ENCODE measurements at regions not wholly inside any gene's neighbourhood (a gene's known extent, or its start where the extent isn't known, plus 50 kb on each side); places are given as distances from the start of the nearest gene placed in this dataset.

DNA sequence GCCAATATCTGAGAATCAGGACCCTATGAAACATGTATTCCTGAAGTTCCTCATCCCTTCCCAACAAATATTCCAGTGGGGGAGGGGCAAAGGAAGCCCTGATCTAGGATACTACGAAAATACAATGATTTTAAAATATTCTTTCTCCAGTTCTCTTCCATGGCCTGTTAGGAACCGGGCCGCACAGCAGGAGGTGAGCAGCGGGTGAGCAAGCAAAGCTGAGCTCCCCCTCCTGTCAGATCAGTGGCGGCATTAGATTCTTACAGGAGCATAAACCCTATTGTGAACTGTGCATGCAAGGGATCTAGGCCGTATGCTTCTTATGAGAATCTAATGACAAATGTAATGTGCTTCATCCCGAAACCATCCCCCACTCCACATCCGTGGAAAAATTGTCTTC is 370.8 kb downstream of the WDR11 start:
- no peak for DNase-seq (ENCODE audit: low spot score)
- TF ChIP-seq CTCF (conservative IDR thresholded peaks at IDR 0.05; ENCODE audit: low read depth): no peak
- no peak overlapping the region for H3K27ac ChIP-seq
- ChIA-PET CTCF (interaction anchor here (0.7 kb wide), 1 partner anchor 762 kb away, joined by 3 read pairs; no protein-coding TSS in a partner anchor), POLR2A (ENCODE audit: low non-redundant PET) (no interaction called here)

GRCh38 chr10:121222842-121223241 is 371.7 kb downstream of the WDR11 start:
- ChIA-PET CTCF (interaction anchor here (0.6 to 1.2 kb wide), 3 partner anchors 11 to 763 kb away, joined by 3 to 4 read pairs (median 3); no protein-coding TSS in a partner anchor), POLR2A (ENCODE audit: low non-redundant PET) (no interaction called here)
- H3K27ac ChIP-seq: no peak overlapping the region
- DNase-seq (ENCODE audit: low spot score): no peak
- no peak for TF ChIP-seq CTCF (conservative IDR thresholded peaks at IDR 0.05; ENCODE audit: low read depth)

DNA sequence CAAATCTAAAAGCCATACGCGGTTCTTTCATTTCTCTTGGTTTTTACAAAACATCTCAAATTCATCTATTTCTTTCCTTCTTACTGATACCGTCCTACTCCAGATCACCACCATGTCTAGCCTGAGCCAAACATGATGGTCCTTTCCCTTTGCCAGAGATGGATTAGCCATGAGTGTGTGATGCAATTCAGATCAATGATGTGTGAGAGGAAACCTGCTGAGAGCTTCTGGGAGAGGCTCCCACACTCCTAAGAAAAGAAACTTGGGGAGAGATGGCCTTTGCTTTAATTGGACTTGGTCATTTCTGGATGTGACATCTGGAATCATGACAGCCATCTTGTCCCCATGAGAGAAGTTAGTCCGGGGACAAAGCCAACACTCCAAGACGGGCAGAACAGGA is 367.2 kb downstream of the FGFR2 start:
- POLR2A ChIA-PET (ENCODE audit: low non-redundant PET): interaction anchor here (0.5 kb wide), 1 partner anchor 108 kb away, joined by 6 read pairs; no protein-coding TSS in a partner anchor
- DNase-seq (ENCODE audit: low spot score): no peak
- no peak overlapping the region for H3K27ac ChIP-seq
- no peak for TF ChIP-seq CTCF (conservative IDR thresholded peaks at IDR 0.05; ENCODE audit: low read depth)
- CTCF ChIA-PET: no interaction called here

DNA sequence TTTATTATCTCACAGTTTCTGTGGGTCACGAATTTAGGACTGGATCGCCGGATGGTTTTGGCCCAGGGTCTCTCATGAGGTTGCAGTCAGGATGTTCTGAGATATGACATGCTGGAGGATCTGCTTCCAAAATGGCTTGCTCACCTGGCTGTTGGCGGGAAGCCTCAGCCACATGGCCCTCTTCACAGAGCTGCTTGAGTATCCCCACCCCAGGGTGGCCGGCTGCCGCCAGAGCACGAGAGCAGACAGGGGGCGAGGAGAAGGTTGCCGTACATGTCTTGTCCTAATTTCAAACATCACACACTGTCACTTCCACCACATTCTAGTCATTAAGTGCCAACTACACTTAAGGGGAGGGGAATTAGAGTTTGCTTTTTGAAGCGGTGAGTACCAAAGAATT is 365.8 kb downstream of the FGFR2 start:
- DNase-seq (ENCODE audit: low spot score): no peak
- CTCF ChIA-PET: no interaction called here
- POLR2A ChIA-PET (ENCODE audit: low non-redundant PET): no interaction called here
- no peak overlapping the region for H3K27ac ChIP-seq
- no peak for TF ChIP-seq CTCF (conservative IDR thresholded peaks at IDR 0.05; ENCODE audit: low read depth)

DNA sequence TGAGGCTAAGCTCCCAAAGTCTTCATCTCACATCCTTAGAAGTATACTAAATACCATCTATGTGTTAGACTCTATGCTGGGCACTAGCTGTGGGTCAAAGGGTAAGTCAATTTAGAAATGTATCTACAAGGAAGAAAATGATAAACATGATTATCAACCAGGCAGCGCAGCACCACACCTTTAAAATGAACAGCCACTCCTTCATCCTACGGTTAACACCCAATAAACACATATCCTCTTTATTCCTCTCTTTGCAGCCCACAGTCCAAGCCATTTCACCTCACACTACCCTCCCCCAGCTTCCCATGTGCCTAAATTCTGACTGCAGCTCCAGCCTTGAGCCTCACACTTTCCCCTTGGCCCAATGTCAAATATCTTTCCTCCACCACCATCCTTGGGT is 362.6 kb downstream of the FGFR2 start:
- H3K27ac ChIP-seq: no peak overlapping the region
- no peak for DNase-seq (ENCODE audit: low spot score)
- TF ChIP-seq CTCF (conservative IDR thresholded peaks at IDR 0.05; ENCODE audit: low read depth): no peak
- POLR2A ChIA-PET (ENCODE audit: low non-redundant PET): no interaction called here
- CTCF ChIA-PET: no interaction called here

GRCh38 chr10:121236621-121237020 is 361.6 kb downstream of the FGFR2 start:
- ChIA-PET POLR2A (ENCODE audit: low non-redundant PET) (no interaction called here), CTCF (interaction anchor here (0.7 kb wide), 2 partner anchors 455 to 674 kb away, joined by 3 to 4 read pairs; no protein-coding TSS in a partner anchor)
- no peak for DNase-seq (ENCODE audit: low spot score)
- no peak for TF ChIP-seq CTCF (conservative IDR thresholded peaks at IDR 0.05; ENCODE audit: low read depth)
- no peak overlapping the region for H3K27ac ChIP-seq

GRCh38 chr10:121237718-121238117 is 360.5 kb downstream of the FGFR2 start:
- ChIA-PET POLR2A (ENCODE audit: low non-redundant PET) (no interaction called here), CTCF (no interaction called here)
- no peak for DNase-seq (ENCODE audit: low spot score)
- H3K27ac ChIP-seq: no peak overlapping the region
- TF ChIP-seq CTCF (conservative IDR thresholded peaks at IDR 0.05; ENCODE audit: low read depth): no peak
